ENCODE measurements at regions not wholly inside any gene's neighbourhood (a gene's known extent, or its start where the extent isn't known, plus 50 kb on each side); places are given as distances from the start of the nearest gene placed in this dataset.

GRCh38 chr7:19948160-19948559 lies 174.7 kb upstream of the TMEM196 start:
- DNase-seq (ENCODE audit: low spot score) = no peak
- in situ Hi-C loops (cut with MboI; ENCODE audit: low sequenced_read_pairs, unreplicated experiment) = no loop called here
- no peak for TF ChIP-seq CTCF (IDR thresholded peaks at IDR 0.05; ENCODE audit: borderline replicate concordance, control extremely low read depth, extremely low read depth, insufficient read depth, missing control alignments)

- TF ChIP-seq CTCF (IDR thresholded peaks at IDR 0.05; ENCODE audit: borderline replicate concordance, control extremely low read depth, extremely low read depth, insufficient read depth, missing control alignments) = no peak
- in situ Hi-C loops (cut with MboI; ENCODE audit: low sequenced_read_pairs, unreplicated experiment) = no loop called here
- no peak for DNase-seq (ENCODE audit: low spot score)
These were observed 171.1 kb upstream of the TMEM196 start for GRCh38 chr7:19944363-19945120.

GRCh38 chr7:19939746-19940145 lies 166.3 kb upstream of the TMEM196 start:
- no peak for TF ChIP-seq CTCF (IDR thresholded peaks at IDR 0.05; ENCODE audit: borderline replicate concordance, control extremely low read depth, extremely low read depth, insufficient read depth, missing control alignments)
- DNase-seq (ENCODE audit: low spot score) = no peak
- in situ Hi-C loops (cut with MboI; ENCODE audit: low sequenced_read_pairs, unreplicated experiment) = no loop called here

GRCh38 chr7:19932549-19933249 lies 159.3 kb upstream of the TMEM196 start:
- DNase-seq (ENCODE audit: low spot score) = no peak
- in situ Hi-C loops (cut with MboI; ENCODE audit: low sequenced_read_pairs, unreplicated experiment) = no loop called here
- no peak for TF ChIP-seq CTCF (IDR thresholded peaks at IDR 0.05; ENCODE audit: borderline replicate concordance, control extremely low read depth, extremely low read depth, insufficient read depth, missing control alignments)

- DNase-seq (ENCODE audit: low spot score) = no peak
- TF ChIP-seq CTCF (IDR thresholded peaks at IDR 0.05; ENCODE audit: borderline replicate concordance, control extremely low read depth, extremely low read depth, insufficient read depth, missing control alignments) = no peak
- in situ Hi-C loops (cut with MboI; ENCODE audit: low sequenced_read_pairs, unreplicated experiment) = no loop called here
These were observed 157.4 kb upstream of the TMEM196 start for GRCh38 chr7:19930851-19931250.

- no peak for DNase-seq (ENCODE audit: low spot score)
- in situ Hi-C loops (cut with MboI; ENCODE audit: low sequenced_read_pairs, unreplicated experiment) = no loop called here
- no peak for TF ChIP-seq CTCF (IDR thresholded peaks at IDR 0.05; ENCODE audit: borderline replicate concordance, control extremely low read depth, extremely low read depth, insufficient read depth, missing control alignments)
These were observed 156.6 kb upstream of the TMEM196 start for GRCh38 chr7:19930051-19930450.
